ENCODE measurements at regions not wholly inside any gene's neighbourhood (a gene's known extent, or its start where the extent isn't known, plus 50 kb on each side); places are given as distances from the start of the nearest gene placed in this dataset.

- H4K20me1 ChIP-seq (ENCODE audit: control insufficient read depth, insufficient read depth, low read length, poor library complexity, severe bottlenecking), result no peaks in the 10 kb centered on the region
- 60% methylated on average over 1 of the region's 4 CpGs for WGBS (ENCODE audit: insufficient coverage)
- Mint-ChIP-seq H3K4me3 (no peak overlapping the region), H3K4me1 (no peaks in the 10 kb centered on the region), H3K9me3 (ENCODE audit: insufficient read depth) (no peaks in the 10 kb centered on the region), H3K27me3 (no peaks in the 10 kb centered on the region), H3K27ac (no peak overlapping the region)
- no peak overlapping the region for H3K27ac ChIP-seq (ENCODE audit: low read length in 2 of 2)
- ATAC-seq (ENCODE audit: low read depth) (no peak), DNase-seq (no peak)
- H3K4me2 ChIP-seq (replicated peaks; ENCODE audit: low read depth, low read length, poor library complexity, severe bottlenecking), result no peak overlapping the region
- intact Hi-C loops (cut with micrococcal nuclease), result no loop called here
- no peaks in the 10 kb centered on the region for H3K79me2 ChIP-seq (ENCODE audit: control insufficient read depth, insufficient read depth, low read length)
- no peaks in the 10 kb centered on the region for H3K9me3 ChIP-seq (ENCODE audit: control extremely low read depth in 1 of 3, control insufficient read depth in 2 of 3, insufficient read depth in 1 of 3, low read length in 2 of 3)
- TF ChIP-seq CTCF (IDR thresholded peaks at IDR 0.05) (no peak), EZH2 (IDR thresholded peaks at IDR 0.05; ENCODE audit: borderline replicate concordance, insufficient read depth, low read depth, low read length, poor library complexity, severe bottlenecking) (no peak)
- no peak overlapping the region for H3K4me3 ChIP-seq (ENCODE audit: control extremely low read depth in 1 of 5, extremely low read depth in 1 of 5, insufficient read depth in 1 of 5, low read depth in 2 of 5, low read length in 4 of 5)
- no peak overlapping the region for H2AFZ ChIP-seq (ENCODE audit: insufficient read depth, low read depth, low read length, poor library complexity, severe bottlenecking)
- H3K9ac ChIP-seq (ENCODE audit: low read length), result no peak overlapping the region
- POLR2A ChIA-PET, result no interaction called here
- H3K36me3 ChIP-seq (replicated peaks in 1 of 2; ENCODE audit: control extremely low read depth in 1 of 2, control insufficient read depth in 1 of 2, extremely low read depth in 1 of 2, insufficient read depth in 2 of 2, low read length in 1 of 2), result no peaks in the 10 kb centered on the region
- no peaks in the 10 kb centered on the region for H3K4me1 ChIP-seq (ENCODE audit: control insufficient read depth in 2 of 2, insufficient read depth in 2 of 2, low read length in 2 of 2)
- no peaks in the 10 kb centered on the region for H3K27me3 ChIP-seq (replicated peaks in 1 of 4; ENCODE audit: control extremely low read depth in 1 of 4, control insufficient read depth in 3 of 4, insufficient read depth in 4 of 4, low read length in 3 of 4)
- CTCF ChIA-PET, result no interaction called here
Measured at GRCh38 chr2:155830817-155831579, 501.5 kb downstream of the NR4A2 start.

DNA sequence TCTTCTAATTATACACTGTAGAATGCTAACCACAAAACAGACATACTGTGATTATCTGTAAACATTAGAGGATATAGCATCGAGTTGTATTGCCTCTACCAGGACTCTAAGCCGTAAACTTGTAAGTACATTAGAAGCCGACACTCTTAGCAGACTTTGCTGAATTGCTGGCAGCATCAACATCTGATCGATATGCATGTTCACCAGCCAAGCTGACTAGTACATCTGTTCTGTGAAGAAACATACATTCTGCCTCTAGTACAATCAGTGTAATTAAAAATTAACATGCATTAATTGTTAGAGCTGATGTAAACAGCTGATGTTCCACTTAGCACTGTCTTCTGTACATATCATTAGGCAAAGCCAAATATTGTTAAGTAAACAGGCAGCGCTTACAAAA lies 502.2 kb downstream of the NR4A2 start:
- DNase-seq (no peak), ATAC-seq (ENCODE audit: low read depth) (no peak)
- Histone ChIP-seq H3K9ac (ENCODE audit: low read length) (no peak overlapping the region), H3K4me1 (ENCODE audit: control insufficient read depth in 2 of 2, insufficient read depth in 2 of 2, low read length in 2 of 2) (no peaks in the 10 kb centered on the region), H3K4me3 (ENCODE audit: control extremely low read depth in 1 of 5, extremely low read depth in 1 of 5, insufficient read depth in 1 of 5, low read depth in 2 of 5, low read length in 4 of 5) (no peak overlapping the region), H3K79me2 (ENCODE audit: control insufficient read depth, insufficient read depth, low read length) (no peaks in the 10 kb centered on the region), H3K4me2 (replicated peaks; ENCODE audit: low read depth, low read length, poor library complexity, severe bottlenecking) (no peak overlapping the region), H3K9me3 (ENCODE audit: control extremely low read depth in 1 of 3, control insufficient read depth in 2 of 3, insufficient read depth in 1 of 3, low read length in 2 of 3) (no peaks in the 10 kb centered on the region), H3K27me3 (replicated peaks in 1 of 4; ENCODE audit: control extremely low read depth in 1 of 4, control insufficient read depth in 3 of 4, insufficient read depth in 4 of 4, low read length in 3 of 4) (no peaks in the 10 kb centered on the region), H3K27ac (ENCODE audit: low read length in 2 of 2) (no peak overlapping the region), H2AFZ (ENCODE audit: insufficient read depth, low read depth, low read length, poor library complexity, severe bottlenecking) (no peak overlapping the region), H3K36me3 (replicated peaks in 1 of 2; ENCODE audit: control extremely low read depth in 1 of 2, control insufficient read depth in 1 of 2, extremely low read depth in 1 of 2, insufficient read depth in 2 of 2, low read length in 1 of 2) (no peaks in the 10 kb centered on the region), H4K20me1 (ENCODE audit: control insufficient read depth, insufficient read depth, low read length, poor library complexity, severe bottlenecking) (no peaks in the 10 kb centered on the region)
- Mint-ChIP-seq H3K27me3 (no peaks in the 10 kb centered on the region), H3K9me3 (ENCODE audit: insufficient read depth) (no peaks in the 10 kb centered on the region), H3K27ac (no peak overlapping the region), H3K4me1 (no peaks in the 10 kb centered on the region), H3K4me3 (no peak overlapping the region)
- ChIA-PET POLR2A (no interaction called here), CTCF (no interaction called here)
- intact Hi-C loops (cut with micrococcal nuclease), result no loop called here
- TF ChIP-seq EZH2 (IDR thresholded peaks at IDR 0.05; ENCODE audit: borderline replicate concordance, insufficient read depth, low read depth, low read length, poor library complexity, severe bottlenecking) (no peak), CTCF (IDR thresholded peaks at IDR 0.05) (no peak)
- WGBS (ENCODE audit: insufficient coverage), result 100% methylated on average over 4 of the region's 5 CpGs

Data from B cell (primary cell).